Kidney epithelial cell (primary cell): ENCODE measurements at regions not wholly inside any gene's neighbourhood (a gene's known extent, or its start where the extent isn't known, plus 50 kb on each side); places are given as distances from the start of the nearest gene placed in this dataset.

Experiments
- DNase-seq: peaks from one replicate; pipeline ENCODE4 v3.0.0-alpha.2; 2010; ENCODE audit warnings: low read depth
- H3K27me3 ChIP-seq: 2 replicates; pipeline ENCODE4 v1.6.0; 2011; ENCODE audit warnings: low read length; ENCODE audit not compliant: control insufficient read depth, insufficient read depth
- H3K36me3 ChIP-seq: 2 replicates; pipeline ENCODE4 v1.5.1; 2011; ENCODE audit warnings: low read length; ENCODE audit not compliant: control insufficient read depth, insufficient read depth
- H3K4me3 ChIP-seq: 2 replicates; pipeline ENCODE4 v1.5.1; 2011; ENCODE audit warnings: low read depth, mild to moderate bottlenecking, control low read depth, low read length
- CTCF ChIP-seq: IDR thresholded peaks from 2 replicates; pipeline ENCODE4 v1.5.1; 2011; ENCODE audit warnings: mild to moderate bottlenecking, moderate library complexity, low read length, control low read depth, inconsistent platforms; ENCODE audit not compliant: insufficient read depth, poor library complexity, severe bottlenecking

- no peak for TF ChIP-seq CTCF
- H3K4me3 ChIP-seq: no peak overlapping the region
- H3K27me3 ChIP-seq: no peaks in the 10 kb centered on the region
- H3K36me3 ChIP-seq: no peaks in the 10 kb centered on the region
- DNase-seq: no peak
Measured at GRCh38 chr16:65309354-65309753, 187.5 kb upstream of the CDH11 start.

- no peaks in the 10 kb centered on the region for H3K36me3 ChIP-seq
- DNase-seq: no peak
- TF ChIP-seq CTCF: no peak
- no peak overlapping the region for H3K4me3 ChIP-seq
- no peaks in the 10 kb centered on the region for H3K27me3 ChIP-seq
Measured at GRCh38 chr16:65308506-65308905, 186.6 kb upstream of the CDH11 start.

GRCh38 chr16:65307286-65307685, 185.4 kb upstream of the CDH11 start:
- DNase-seq: no peak
- TF ChIP-seq CTCF: no peak
- Histone ChIP-seq H3K36me3 (no peaks in the 10 kb centered on the region), H3K27me3 (no peaks in the 10 kb centered on the region), H3K4me3 (no peak overlapping the region)

GRCh38 chr16:65306722-65307121, 184.9 kb upstream of the CDH11 start:
- TF ChIP-seq CTCF: no peak
- DNase-seq: no peak
- H3K4me3 ChIP-seq: no peak overlapping the region
- no peaks in the 10 kb centered on the region for H3K27me3 ChIP-seq
- H3K36me3 ChIP-seq: no peaks in the 10 kb centered on the region

- no peaks in the 10 kb centered on the region for H3K27me3 ChIP-seq
- TF ChIP-seq CTCF: no peak
- DNase-seq: no peak
- no peaks in the 10 kb centered on the region for H3K36me3 ChIP-seq
- no peak overlapping the region for H3K4me3 ChIP-seq
Measured at GRCh38 chr16:65306300-65306699, 184.4 kb upstream of the CDH11 start.

- DNase-seq: no peak
- H3K4me3 ChIP-seq: no peak overlapping the region
- no peaks in the 10 kb centered on the region for H3K27me3 ChIP-seq
- no peaks in the 10 kb centered on the region for H3K36me3 ChIP-seq
- no peak for TF ChIP-seq CTCF
Measured at GRCh38 chr16:65305266-65305959, 183.6 kb upstream of the CDH11 start.
